Ramos (cell line): ENCODE measurements at regions not wholly inside any gene's neighbourhood (a gene's known extent, or its start where the extent isn't known, plus 50 kb on each side); places are given as distances from the start of the nearest gene placed in this dataset.
"Not testable (repeated sequence)": the region's sequence is repeated elsewhere in the genome, so short reads cannot be mapped to it uniquely, and the experiment has no call there.

Experiments used
- in situ Hi-C: fragments of 300-500 bp; cut with MboI; formaldehyde crosslinking; loops from one replicate; pipeline ENCODE4 v1.14.3; 2022; ENCODE audit warnings: low sequenced_read_pairs; ENCODE audit not compliant: unreplicated experiment

- in situ Hi-C loops, result no loop called here
These were observed 208.7 kb upstream of the KLF3 start for GRCh38 chr4:38455092-38455862.

GRCh38 chr4:38456096-38456495, 207.9 kb upstream of the KLF3 start:
- in situ Hi-C loops, result no loop called here

- in situ Hi-C loops, result no loop called here
These were observed 202.7 kb upstream of the KLF3 start for GRCh38 chr4:38461342-38461741.

- in situ Hi-C loops, result no loop called here
These were observed 201.5 kb upstream of the KLF3 start for GRCh38 chr4:38462367-38463055.

GRCh38 chr4:38463268-38463958, 200.6 kb upstream of the KLF3 start:
- in situ Hi-C loops, result no loop called here

GRCh38 chr4:38464328-38464727, 199.7 kb upstream of the KLF3 start:
- in situ Hi-C loops, result no loop called here

- in situ Hi-C loops, result no loop called here
These were observed 197.6 kb upstream of the KLF3 start for GRCh38 chr4:38466401-38466800.

GRCh38 chr4:38467296-38467695, 196.7 kb upstream of the KLF3 start:
- in situ Hi-C loops, result no loop called here

- in situ Hi-C loops, result no loop called here
These were observed 195.6 kb upstream of the KLF3 start for GRCh38 chr4:38468339-38468866.

- in situ Hi-C loops, result no loop called here
These were observed 194.6 kb upstream of the KLF3 start for GRCh38 chr4:38469410-38469809.

GRCh38 chr4:38470735-38471262, 193.2 kb upstream of the KLF3 start:
- in situ Hi-C loops, result no loop called here

GRCh38 chr4:38482696-38483095, 181.3 kb upstream of the KLF3 start:
- in situ Hi-C loops, result no loop called here

GRCh38 chr4:38483628-38484027, 180.4 kb upstream of the KLF3 start:
- in situ Hi-C loops, result not testable (repeated sequence)

- in situ Hi-C loops, result no loop called here
These were observed 174.8 kb upstream of the KLF3 start for GRCh38 chr4:38489011-38489861.

GRCh38 chr4:38489924-38490639, 173.9 kb upstream of the KLF3 start:
- in situ Hi-C loops, result no loop called here

GRCh38 chr4:38490753-38491446, 173.1 kb upstream of the KLF3 start:
- in situ Hi-C loops, result no loop called here

GRCh38 chr4:38491854-38492478, 172.0 kb upstream of the KLF3 start:
- in situ Hi-C loops, result no loop called here

GRCh38 chr4:38493066-38493465, 170.9 kb upstream of the KLF3 start:
- in situ Hi-C loops, result no loop called here
